ENCODE measurements at regions not wholly inside any gene's neighbourhood (a gene's known extent, or its start where the extent isn't known, plus 50 kb on each side); places are given as distances from the start of the nearest gene placed in this dataset.

- H3K4me3 ChIP-seq (ENCODE audit: low read length) = no peak overlapping the region
- no peaks in the 10 kb centered on the region for H3K9me3 ChIP-seq (ENCODE audit: low read length)
- no peak overlapping the region for H3K9ac ChIP-seq (ENCODE audit: low read length)
Observed at GRCh38 chr1:30144831-30145230, 578.6 kb downstream of the MATN1 start.

GRCh38 chr1:30143517-30143916, 579.9 kb downstream of the MATN1 start:
- TF ChIP-seq CTCF (IDR thresholded peaks at IDR 0.05; ENCODE audit: poor library complexity, severe bottlenecking) (no peak), MXI1 (conservative IDR thresholded peaks at IDR 0.05; ENCODE audit: poor library complexity, severe bottlenecking) (no peak), REST (IDR thresholded peaks at IDR 0.05; ENCODE audit: borderline replicate concordance) (no peak), SMC3 (conservative IDR thresholded peaks at IDR 0.05; ENCODE audit: poor library complexity) (no peak), EP300 (conservative IDR thresholded peaks at IDR 0.05; ENCODE audit: poor library complexity, severe bottlenecking) (no peak), RAD21 (conservative IDR thresholded peaks at IDR 0.05) (no peak), POLR2AphosphoS5 (IDR thresholded peaks at IDR 0.05) (no peak), EZH2 (IDR thresholded peaks at IDR 0.05; ENCODE audit: borderline replicate concordance, insufficient read depth, low read length, poor library complexity, severe bottlenecking) (no peak), TAF1 (IDR thresholded peaks at IDR 0.05; ENCODE audit: low read depth) (no peak)
- H3K79me2 ChIP-seq (replicated peaks; ENCODE audit: insufficient read depth, low read length) = no peaks in the 10 kb centered on the region
- H3K4me3 ChIP-seq (ENCODE audit: low read length) = no peak overlapping the region
- no peaks in the 10 kb centered on the region for H3K27me3 ChIP-seq (ENCODE audit: insufficient read depth, low read depth, low read length)
- H3F3A ChIP-seq (ENCODE audit: insufficient read depth, low read length, poor library complexity, severe bottlenecking) = no peaks in the 10 kb centered on the region
- H2AFZ ChIP-seq (ENCODE audit: low read depth, low read length) = no peak overlapping the region
- H4K20me1 ChIP-seq (ENCODE audit: insufficient read depth) = no peaks in the 10 kb centered on the region
- no peaks in the 10 kb centered on the region for H3K36me3 ChIP-seq (ENCODE audit: insufficient read depth, low read length)
- no peaks in the 10 kb centered on the region for H3K9me2 ChIP-seq (ENCODE audit: insufficient read depth, low read length)
- H3K9me3 ChIP-seq (ENCODE audit: low read length) = no peaks in the 10 kb centered on the region
- H3K9ac ChIP-seq (ENCODE audit: low read length) = no peak overlapping the region
- no peak overlapping the region for H3K27ac ChIP-seq (ENCODE audit: low read length)
- H3K4me2 ChIP-seq (ENCODE audit: low read length) = no peak overlapping the region

More at GRCh38 chr1:30144831-30145230, 578.6 kb downstream of the MATN1 start:
- Histone ChIP-seq H3K79me2 (replicated peaks; ENCODE audit: insufficient read depth, low read length) (no peaks in the 10 kb centered on the region), H3F3A (ENCODE audit: insufficient read depth, low read length, poor library complexity, severe bottlenecking) (no peaks in the 10 kb centered on the region), H3K27me3 (ENCODE audit: insufficient read depth, low read depth, low read length) (no peaks in the 10 kb centered on the region), H3K27ac (ENCODE audit: low read length) (no peak overlapping the region), H4K20me1 (ENCODE audit: insufficient read depth) (no peaks in the 10 kb centered on the region), H3K36me3 (ENCODE audit: insufficient read depth, low read length) (no peaks in the 10 kb centered on the region), H3K4me2 (ENCODE audit: low read length) (no peak overlapping the region), H3K9me2 (ENCODE audit: insufficient read depth, low read length) (no peaks in the 10 kb centered on the region), H2AFZ (ENCODE audit: low read depth, low read length) (no peak overlapping the region)
- TF ChIP-seq CTCF (IDR thresholded peaks at IDR 0.05; ENCODE audit: poor library complexity, severe bottlenecking) (no peak), POLR2AphosphoS5 (IDR thresholded peaks at IDR 0.05) (no peak), TAF1 (IDR thresholded peaks at IDR 0.05; ENCODE audit: low read depth) (no peak), SMC3 (conservative IDR thresholded peaks at IDR 0.05; ENCODE audit: poor library complexity) (no peak), RAD21 (conservative IDR thresholded peaks at IDR 0.05) (no peak)

Data from neural cell (in vitro differentiated cells).